IMR-90 (cell line): ENCODE measurements at regions not wholly inside any gene's neighbourhood (a gene's known extent, or its start where the extent isn't known, plus 50 kb on each side); places are given as distances from the start of the nearest gene placed in this dataset.

Experiments used
- ATAC-seq: fragments of 200-7000 bp; cut with Tn5 transposase; 2 replicates; pipeline ENCODE4 v1.9.1; 2020; ENCODE audit warnings: low read depth, mild to moderate bottlenecking, moderate library complexity
- BruUV-seq: library from RNA; stranded (reverse); fragments of 400-500 nt; replicated peaks from 2 replicates; lab custom pipeline; 2021; lab: Mats Ljungman, UMichigan
- CTCF ChIA-PET: fragments of 300-600 bp; formaldehyde crosslinking; extraction: SDS; loops from one replicate; lab custom pipeline; 2021; ENCODE audit warnings: antibody characterized with exemption; lab: Yijun Ruan, JAX
- POLR2A ChIA-PET: fragments of 300-600 bp; sonication (Branson Sonifier 250); formaldehyde crosslinking; loops from one replicate; lab custom pipeline; 2022; ENCODE audit warnings: antibody characterized with exemption; ENCODE audit not compliant: unreplicated experiment; lab: Charles Lee
- DNase-seq: peaks from one replicate; pipeline ENCODE4 v3.0.0; 2013
- H2AFZ ChIP-seq: replicated peaks from 2 replicates; pipeline ENCODE3; 2013; ENCODE audit warnings: low read length, mild to moderate bottlenecking; ENCODE audit not compliant: poor library complexity
- H2AK5ac ChIP-seq: 2 replicates; pipeline ENCODE4 v1.6.1; 2013; ENCODE audit warnings: low read depth, low read length, inconsistent platforms
- H2AK9ac ChIP-seq: replicated peaks from 2 replicates; pipeline ENCODE3; 2013; ENCODE audit warnings: mild to moderate bottlenecking, low read depth, low read length, moderate library complexity; ENCODE audit not compliant: poor library complexity
- H2BK120ac ChIP-seq: 2 replicates; pipeline ENCODE4 v1.6.1; 2013; ENCODE audit warnings: low read depth, low read length, inconsistent platforms
- H2BK15ac ChIP-seq: 3 replicates; pipeline ENCODE4 v1.6.1; 2013; ENCODE audit warnings: low read depth, low read length, inconsistent platforms
- H2BK20ac ChIP-seq: 2 replicates; pipeline ENCODE4 v1.6.1; 2013; ENCODE audit warnings: low read depth, mild to moderate bottlenecking, inconsistent platforms, low read length, moderate library complexity
- H2BK5ac ChIP-seq: 2 replicates; pipeline ENCODE4 v1.6.1; 2013; ENCODE audit warnings: mild to moderate bottlenecking, low read depth, low read length, inconsistent platforms; ENCODE audit not compliant: poor library complexity, severe bottlenecking
- H3K14ac ChIP-seq: replicated peaks from 2 replicates; pipeline ENCODE4 v1.6.1; 2013; ENCODE audit warnings: low read depth, low read length, inconsistent platforms
- H3K18ac ChIP-seq: 2 replicates; pipeline ENCODE4 v1.6.1; 2013; ENCODE audit warnings: low read depth, low read length, control low read depth
- H3K23ac ChIP-seq: 2 replicates; pipeline ENCODE4 v1.6.1; 2013; ENCODE audit warnings: low read depth, low read length, inconsistent platforms
- H3K27ac ChIP-seq: 2 replicates; pipeline ENCODE4 v1.5.1; 2013; ENCODE audit warnings: mild to moderate bottlenecking, control low read depth, low read length; ENCODE audit not compliant: insufficient read depth
- H3K27me3 ChIP-seq: 2 replicates; pipeline ENCODE4 v1.6.1; 2013; ENCODE audit warnings: low read length; ENCODE audit not compliant: control insufficient read depth, insufficient read depth
- H3K36me3 ChIP-seq: 2 replicates; pipeline ENCODE4 v1.6.1; 2013; ENCODE audit warnings: low read length, mixed read lengths; ENCODE audit not compliant: control insufficient read depth, insufficient read depth
- H3K4ac ChIP-seq: 2 replicates; pipeline ENCODE4 v1.6.1; 2013; ENCODE audit warnings: low read depth, low read length, inconsistent platforms
- H3K4me1 ChIP-seq: 2 replicates; pipeline ENCODE4 v1.6.1; 2013; ENCODE audit warnings: low read length, mixed read lengths; ENCODE audit not compliant: control insufficient read depth, insufficient read depth
- H3K4me2 ChIP-seq: 2 replicates; pipeline ENCODE4 v1.6.1; 2013; ENCODE audit warnings: low read depth, mild to moderate bottlenecking, control low read depth, low read length, moderate library complexity
- H3K4me3 ChIP-seq: 2 replicates; pipeline ENCODE4 v1.5.1; 2013; ENCODE audit warnings: low read depth, mild to moderate bottlenecking, control low read depth, low read length, moderate library complexity; ENCODE audit not compliant: insufficient read depth
- H3K56ac ChIP-seq: 2 replicates; pipeline ENCODE4 v1.6.1; 2013; ENCODE audit warnings: low read length, inconsistent platforms; ENCODE audit not compliant: insufficient read depth; ENCODE audit errors: extremely low read depth
- H3K79me1 ChIP-seq, 2 experiments: 2 replicates each; pipeline ENCODE4 v1.6.1; 2013; ENCODE audit warnings: low read length in 2 of 2, inconsistent platforms in 1 of 2, low read depth in 1 of 2
- H3K9ac ChIP-seq: 2 replicates; pipeline ENCODE4 v1.6.1; 2013; ENCODE audit warnings: low read depth, low read length, control low read depth
- H3K9me1 ChIP-seq: 2 replicates; pipeline ENCODE4 v1.6.1; 2013; ENCODE audit warnings: low read length, inconsistent platforms; ENCODE audit not compliant: insufficient read depth
- H3K9me3 ChIP-seq: 2 replicates; pipeline ENCODE4 v1.6.1; 2013; ENCODE audit warnings: low read length; ENCODE audit not compliant: control insufficient read depth, insufficient read depth
- H4K20me1 ChIP-seq: 2 replicates; pipeline ENCODE4 v1.6.1; 2013; ENCODE audit warnings: low read length, inconsistent platforms; ENCODE audit not compliant: insufficient read depth
- H4K5ac ChIP-seq: 2 replicates; pipeline ENCODE4 v1.6.1; 2013; ENCODE audit warnings: mild to moderate bottlenecking, low read depth, low read length, control low read depth
- H4K8ac ChIP-seq, 2 experiments: 2 replicates each; pipeline ENCODE4 v1.6.1; 2013; ENCODE audit warnings: low read depth in 2 of 2, low read length in 2 of 2, control low read depth in 1 of 2, inconsistent platforms in 1 of 2
- H4K91ac ChIP-seq: 2 replicates; pipeline ENCODE4 v1.6.1; 2013; ENCODE audit warnings: low read depth, low read length, inconsistent platforms; ENCODE audit not compliant: insufficient read depth
- BHLHE40 ChIP-seq: fragments of 150-350 bp; IDR thresholded peaks from 2 replicates; pipeline ENCODE4 v1.6.1; 2016; ENCODE audit warnings: mild to moderate bottlenecking, low read depth, low read length
- CEBPB ChIP-seq: IDR thresholded peaks from 2 replicates; pipeline ENCODE4 v1.6.1; 2012; ENCODE audit warnings: low read depth, low read length, improper control_type of control experiment
- FOS ChIP-seq: fragments of 150-350 bp; IDR thresholded peaks from 2 replicates; pipeline ENCODE4 v1.6.1; 2016; ENCODE audit warnings: low read depth, low read length
- MAFK ChIP-seq: IDR thresholded peaks from 2 replicates; pipeline ENCODE4 v1.6.1; 2012; ENCODE audit warnings: low read depth, low read length, improper control_type of control experiment
- MAZ ChIP-seq: IDR thresholded peaks from 2 replicates; pipeline ENCODE4 v1.6.1; 2012; ENCODE audit warnings: low read depth, mild to moderate bottlenecking, low read length, improper control_type of control experiment, moderate library complexity, borderline replicate concordance
- MXI1 ChIP-seq: IDR thresholded peaks from 2 replicates; pipeline ENCODE4 v1.6.1; 2012; ENCODE audit warnings: low read depth, mild to moderate bottlenecking, low read length, moderate library complexity, borderline replicate concordance
- POLR2A ChIP-seq: IDR thresholded peaks from 2 replicates; pipeline ENCODE4 v1.6.1; 2012; ENCODE audit warnings: mild to moderate bottlenecking, low read depth, low read length
- RAD21 ChIP-seq: IDR thresholded peaks from 2 replicates; pipeline ENCODE4 v1.6.1; 2012; ENCODE audit warnings: low read length, improper control_type of control experiment
- RCOR1 ChIP-seq: IDR thresholded peaks from 2 replicates; pipeline ENCODE4 v1.6.1; 2012; ENCODE audit warnings: mild to moderate bottlenecking, low read length, improper control_type of control experiment; ENCODE audit not compliant: insufficient replicate concordance
- SMC3 ChIP-seq: fragments of 150-350 bp; IDR thresholded peaks from 2 replicates; pipeline ENCODE4 v1.6.1; 2016; ENCODE audit warnings: low read depth, mild to moderate bottlenecking, antibody characterized with exemption, low read length, moderate library complexity
- WGBS, 2 experiments: methylation state at CpG; one replicate each; pipeline versions ENCODE4 v1.1.5 to v1.1.7; 2013; ENCODE audit warnings: missing lambda C conversion rate in 2 of 2; ENCODE audit not compliant: insufficient read length in 1 of 2; ENCODE audit errors: extremely low coverage in 2 of 2; 5-methylcytosine and 5-hydroxymethylcytosine counted together
- dilution Hi-C: fragments of 300-500 bp; cut with HindIII; formaldehyde crosslinking; loops from one replicate; pipeline ENCODE4 v1.14.3; 2018; ENCODE audit warnings: low sequenced_read_pairs; ENCODE audit not compliant: unreplicated experiment
- in situ Hi-C: fragments of 300-500 bp; cut with MboI; formaldehyde crosslinking; loops from 3 replicates; pipeline ENCODE4 v1.14.3; 2019; ENCODE audit warnings: low sequenced_read_pairs, inconsistent platforms, mixed read lengths
- intact Hi-C: fragments of 100-400 bp; cut with micrococcal nuclease; formaldehyde crosslinking; loops from 2 replicates; pipeline ENCODE4 v1.10.0; 2022
- TF ChIP-seq, protein P1 (sequence below): fragments of 150-350 bp; IDR thresholded peaks from 2 replicates; pipeline ENCODE4 v1.6.1; 2017; ENCODE audit warnings: mild to moderate bottlenecking, antibody characterized with exemption, low read length, low read depth
- TF ChIP-seq, protein P2 (sequence below): conservative IDR thresholded peaks from 2 replicates; pipeline ENCODE4 v1.5.1; 2012; ENCODE audit warnings: mild to moderate bottlenecking, low read depth, low read length, improper control_type of control experiment

DNA sequence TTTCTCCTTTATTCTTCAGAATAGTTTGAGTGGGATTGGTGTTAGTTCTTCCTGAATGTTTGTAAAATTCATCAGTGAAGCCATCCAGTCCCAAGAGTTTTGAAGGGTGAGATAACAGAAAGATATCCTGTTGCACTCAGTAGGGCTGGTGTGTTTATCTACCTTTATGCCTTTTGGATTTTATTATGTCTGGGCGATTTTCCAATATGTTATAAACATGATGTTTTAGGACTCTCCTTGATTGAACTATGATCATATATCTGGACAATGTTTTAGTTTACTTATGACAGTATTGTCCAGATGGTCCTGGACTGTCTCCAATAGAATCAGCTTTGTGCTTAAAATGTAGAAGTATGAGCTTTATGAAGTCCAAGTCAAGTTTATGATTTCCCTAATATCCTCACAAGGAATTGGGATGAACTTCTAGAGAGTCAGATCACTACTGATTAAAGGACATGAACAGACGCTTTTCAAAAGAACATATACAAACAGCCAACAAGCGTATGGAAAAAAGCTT, 77.6 kb upstream of the ITM2A start:
- dilution Hi-C loops, result no loop called here
- Histone ChIP-seq H2AFZ (no peak overlapping the region), H4K5ac (no peak overlapping the region), H2BK15ac (no peak overlapping the region), H3K36me3 (no peaks in the 10 kb centered on the region), H2BK20ac (no peak overlapping the region), H3K9ac (no peak overlapping the region), H2BK5ac (no peak overlapping the region), H3K23ac (no peak overlapping the region), H3K27me3 (no peaks in the 10 kb centered on the region), H3K79me1 (no peaks in the 10 kb centered on the region), H3K4me2 (no peak overlapping the region), H3K14ac (no peak overlapping the region), H2AK9ac (no peak overlapping the region), H3K4me3 (no peak overlapping the region), H3K27ac (no peak overlapping the region), H3K4me1 (no peaks in the 10 kb centered on the region), H3K4ac (no peak overlapping the region), H4K91ac (no peak overlapping the region), H3K18ac (no peak overlapping the region), H3K9me1 (no peaks in the 10 kb centered on the region), H4K20me1 (no peaks in the 10 kb centered on the region), H2BK120ac (no peak overlapping the region), H3K9me3 (no peaks in the 10 kb centered on the region), H2AK5ac (no peak overlapping the region), H3K56ac (no peak overlapping the region), H4K8ac (no peak overlapping the region)
- no TSS peak for BruUV-seq
- ATAC-seq, result no peak
- DNase-seq, result no peak
- no peak for TF ChIP-seq RCOR1
- no peak for TF ChIP-seq RAD21
- no peak for TF ChIP-seq MXI1
- TF ChIP-seq, protein P1, sequence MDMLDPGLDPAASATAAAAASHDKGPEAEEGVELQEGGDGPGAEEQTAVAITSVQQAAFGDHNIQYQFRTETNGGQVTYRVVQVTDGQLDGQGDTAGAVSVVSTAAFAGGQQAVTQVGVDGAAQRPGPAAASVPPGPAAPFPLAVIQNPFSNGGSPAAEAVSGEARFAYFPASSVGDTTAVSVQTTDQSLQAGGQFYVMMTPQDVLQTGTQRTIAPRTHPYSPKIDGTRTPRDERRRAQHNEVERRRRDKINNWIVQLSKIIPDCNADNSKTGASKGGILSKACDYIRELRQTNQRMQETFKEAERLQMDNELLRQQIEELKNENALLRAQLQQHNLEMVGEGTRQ, result no peak
- TF ChIP-seq MAZ, result no peak
- TF ChIP-seq MAFK, result no peak
- TF ChIP-seq SMC3, result no peak
- TF ChIP-seq, protein P2, sequence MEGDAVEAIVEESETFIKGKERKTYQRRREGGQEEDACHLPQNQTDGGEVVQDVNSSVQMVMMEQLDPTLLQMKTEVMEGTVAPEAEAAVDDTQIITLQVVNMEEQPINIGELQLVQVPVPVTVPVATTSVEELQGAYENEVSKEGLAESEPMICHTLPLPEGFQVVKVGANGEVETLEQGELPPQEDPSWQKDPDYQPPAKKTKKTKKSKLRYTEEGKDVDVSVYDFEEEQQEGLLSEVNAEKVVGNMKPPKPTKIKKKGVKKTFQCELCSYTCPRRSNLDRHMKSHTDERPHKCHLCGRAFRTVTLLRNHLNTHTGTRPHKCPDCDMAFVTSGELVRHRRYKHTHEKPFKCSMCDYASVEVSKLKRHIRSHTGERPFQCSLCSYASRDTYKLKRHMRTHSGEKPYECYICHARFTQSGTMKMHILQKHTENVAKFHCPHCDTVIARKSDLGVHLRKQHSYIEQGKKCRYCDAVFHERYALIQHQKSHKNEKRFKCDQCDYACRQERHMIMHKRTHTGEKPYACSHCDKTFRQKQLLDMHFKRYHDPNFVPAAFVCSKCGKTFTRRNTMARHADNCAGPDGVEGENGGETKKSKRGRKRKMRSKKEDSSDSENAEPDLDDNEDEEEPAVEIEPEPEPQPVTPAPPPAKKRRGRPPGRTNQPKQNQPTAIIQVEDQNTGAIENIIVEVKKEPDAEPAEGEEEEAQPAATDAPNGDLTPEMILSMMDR, result no peak
- TF ChIP-seq FOS, result no peak
- no peak for TF ChIP-seq POLR2A
- TF ChIP-seq CEBPB, result no peak
- no peak for TF ChIP-seq BHLHE40
- CTCF ChIA-PET, result interaction anchor here (0.6 kb wide), 1 partner anchor 20 kb away, joined by 3 read pairs; no protein-coding TSS in a partner anchor
- in situ Hi-C loops, result no loop called here
- WGBS, 2 experiments, result no CpG with 5 or more reads among the region's 3 CpGs
- intact Hi-C loops, result loop anchor here (5.0 kb wide), 1 partner anchor 1553 kb away; no protein-coding TSS in a partner anchor
- POLR2A ChIA-PET, result no interaction called here
